ENCODE measurements at regions not wholly inside any gene's neighbourhood (a gene's known extent, or its start where the extent isn't known, plus 50 kb on each side); places are given as distances from the start of the nearest gene placed in this dataset.

DNA sequence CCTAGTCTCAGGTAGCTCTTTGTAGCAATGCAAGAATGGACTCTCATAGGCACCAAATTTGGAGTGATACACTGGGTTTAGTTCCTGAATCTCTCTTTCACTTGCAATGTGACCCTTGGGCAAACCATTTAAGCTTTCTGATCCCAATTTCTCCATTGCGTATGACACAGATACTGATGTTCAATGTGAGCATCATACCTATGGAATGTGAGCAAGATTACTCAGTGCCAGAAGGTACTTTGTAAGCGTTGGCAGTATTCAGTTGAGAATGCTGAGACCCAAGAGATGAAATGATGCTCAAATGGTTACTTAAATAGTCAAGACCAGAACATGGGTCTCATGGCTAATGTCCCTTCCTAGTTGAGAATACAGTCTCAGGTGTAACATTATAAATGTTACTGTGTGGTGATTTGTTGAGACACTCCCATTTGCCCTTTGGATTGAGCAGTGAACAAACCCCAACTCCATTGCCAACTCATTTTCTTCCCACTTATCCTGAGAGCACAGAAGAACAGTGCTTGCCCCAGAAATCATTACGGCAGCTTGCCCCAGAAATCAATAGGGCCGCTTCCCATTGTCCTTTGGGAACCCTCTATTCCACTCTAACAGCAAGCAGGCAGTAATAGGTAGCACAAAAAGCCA lies 134.1 kb downstream of the SOX9 start:
- TF ChIP-seq, protein P1, sequence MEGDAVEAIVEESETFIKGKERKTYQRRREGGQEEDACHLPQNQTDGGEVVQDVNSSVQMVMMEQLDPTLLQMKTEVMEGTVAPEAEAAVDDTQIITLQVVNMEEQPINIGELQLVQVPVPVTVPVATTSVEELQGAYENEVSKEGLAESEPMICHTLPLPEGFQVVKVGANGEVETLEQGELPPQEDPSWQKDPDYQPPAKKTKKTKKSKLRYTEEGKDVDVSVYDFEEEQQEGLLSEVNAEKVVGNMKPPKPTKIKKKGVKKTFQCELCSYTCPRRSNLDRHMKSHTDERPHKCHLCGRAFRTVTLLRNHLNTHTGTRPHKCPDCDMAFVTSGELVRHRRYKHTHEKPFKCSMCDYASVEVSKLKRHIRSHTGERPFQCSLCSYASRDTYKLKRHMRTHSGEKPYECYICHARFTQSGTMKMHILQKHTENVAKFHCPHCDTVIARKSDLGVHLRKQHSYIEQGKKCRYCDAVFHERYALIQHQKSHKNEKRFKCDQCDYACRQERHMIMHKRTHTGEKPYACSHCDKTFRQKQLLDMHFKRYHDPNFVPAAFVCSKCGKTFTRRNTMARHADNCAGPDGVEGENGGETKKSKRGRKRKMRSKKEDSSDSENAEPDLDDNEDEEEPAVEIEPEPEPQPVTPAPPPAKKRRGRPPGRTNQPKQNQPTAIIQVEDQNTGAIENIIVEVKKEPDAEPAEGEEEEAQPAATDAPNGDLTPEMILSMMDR (IDR thresholded peaks at IDR 0.05) = no peak
- TF ChIP-seq POLR2A (IDR thresholded peaks at IDR 0.05) = no peak
- Histone ChIP-seq H3K27ac (no peak overlapping the region), H3K4me3 (no peak overlapping the region), H3K4me1 (no peaks in the 10 kb centered on the region), H3K27me3 (no peaks in the 10 kb centered on the region), H3K36me3 (ENCODE audit: low read depth, missing control alignments) (no peaks in the 10 kb centered on the region), H3K9me3 (no peaks in the 10 kb centered on the region)
- WGBS, 2 donors = 96 to 97% methylated on average over 4 of the region's 4 CpGs
- no peak for DNase-seq
- intact Hi-C loops (cut with DNase I; ENCODE audit: low total_unique reads) = no loop called here

DNA sequence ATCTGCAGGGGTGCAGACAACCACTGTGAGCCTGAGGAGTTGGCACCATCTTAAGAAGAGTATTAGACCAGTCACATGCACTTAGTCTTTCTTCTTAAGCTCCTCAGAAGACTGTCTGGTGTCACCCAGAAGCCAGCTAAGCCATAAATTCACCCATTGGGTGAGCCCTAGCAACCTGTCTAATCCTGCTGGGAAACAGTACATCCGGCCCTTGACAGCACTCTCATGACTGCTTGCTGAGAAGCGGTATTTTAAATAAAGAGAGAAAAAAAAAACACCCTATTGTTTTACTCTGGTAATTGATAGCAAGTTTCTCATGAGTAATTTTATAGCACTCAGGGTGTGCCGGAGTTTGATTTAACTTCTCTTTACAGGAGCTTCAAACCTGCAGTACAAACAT lies 134.7 kb downstream of the SOX9 start:
- H3K36me3 ChIP-seq (ENCODE audit: low read depth, missing control alignments) = no peaks in the 10 kb centered on the region
- no peaks in the 10 kb centered on the region for H3K9me3 ChIP-seq
- TF ChIP-seq, protein P1 (IDR thresholded peaks at IDR 0.05) = no peak
- no peak for TF ChIP-seq POLR2A (IDR thresholded peaks at IDR 0.05)
- H3K27ac ChIP-seq = no peak overlapping the region
- intact Hi-C loops (cut with DNase I; ENCODE audit: low total_unique reads) = no loop called here
- H3K4me3 ChIP-seq = no peak overlapping the region
- WGBS, 2 donors = 94 to 95% methylated on average over 3 of the region's 3 CpGs
- no peaks in the 10 kb centered on the region for H3K4me1 ChIP-seq
- no peak for DNase-seq
- H3K27me3 ChIP-seq = no peaks in the 10 kb centered on the region

DNA sequence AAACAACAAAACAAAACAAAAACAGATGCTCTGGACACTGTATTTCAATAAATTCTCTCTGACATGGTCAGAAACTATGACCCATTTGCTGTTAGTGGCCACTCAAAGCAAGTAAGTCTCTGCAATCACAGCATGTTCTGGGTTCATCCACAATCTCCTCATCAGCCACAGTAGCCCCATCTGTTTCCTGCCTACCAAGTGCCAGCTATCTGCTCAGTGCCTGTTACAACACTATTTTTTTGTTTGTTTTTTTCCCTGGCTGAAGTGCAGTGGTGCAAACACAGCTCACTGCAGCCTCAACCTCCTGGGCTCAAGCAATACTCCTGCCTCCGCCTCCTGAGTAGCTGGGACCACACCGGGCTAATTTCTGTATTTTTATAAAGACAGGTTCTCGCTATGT lies 137.9 kb downstream of the SOX9 start:
- Histone ChIP-seq H3K4me1 (no peaks in the 10 kb centered on the region), H3K27me3 (no peaks in the 10 kb centered on the region), H3K9me3 (no peaks in the 10 kb centered on the region), H3K27ac (no peak overlapping the region), H3K36me3 (ENCODE audit: low read depth, missing control alignments) (no peaks in the 10 kb centered on the region), H3K4me3 (no peak overlapping the region)
- intact Hi-C loops (cut with DNase I; ENCODE audit: low total_unique reads) = no loop called here
- TF ChIP-seq, protein P1 (IDR thresholded peaks at IDR 0.05) = no peak
- no peak for TF ChIP-seq POLR2A (IDR thresholded peaks at IDR 0.05)
- WGBS, 2 donors = 87 to 91% methylated on average over 3 of the region's 3 CpGs
- DNase-seq = no peak

DNA sequence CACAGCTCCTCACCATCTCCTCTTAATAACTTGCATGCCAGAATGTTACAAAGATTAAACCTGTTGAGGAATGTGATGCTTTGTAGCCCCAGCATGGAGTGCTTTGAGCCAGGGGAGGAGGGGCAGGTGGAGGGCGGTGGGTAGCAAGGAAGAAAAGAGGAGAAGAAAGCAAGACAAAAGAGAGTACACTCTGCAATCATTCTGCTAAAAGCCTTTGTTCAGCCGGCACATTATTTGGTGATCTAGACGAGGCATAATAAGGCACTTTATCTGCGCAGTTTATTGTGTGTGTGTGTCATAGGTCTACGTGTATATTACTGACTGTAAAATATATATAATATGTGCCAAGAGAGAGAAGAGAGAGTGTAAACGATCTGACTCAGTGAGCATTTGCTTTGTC lies 139.1 kb downstream of the SOX9 start:
- intact Hi-C loops (cut with DNase I; ENCODE audit: low total_unique reads) = no loop called here
- TF ChIP-seq, protein P1 (IDR thresholded peaks at IDR 0.05) = no peak
- no peak for TF ChIP-seq POLR2A (IDR thresholded peaks at IDR 0.05)
- H3K4me3 ChIP-seq = no peak overlapping the region
- no peaks in the 10 kb centered on the region for H3K9me3 ChIP-seq
- WGBS, 2 donors = 74 to 82% methylated on average over 6 of the region's 6 CpGs
- H3K27ac ChIP-seq = no peak overlapping the region
- H3K4me1 ChIP-seq = no peaks in the 10 kb centered on the region
- DNase-seq = no peak
- H3K27me3 ChIP-seq = no peaks in the 10 kb centered on the region
- H3K36me3 ChIP-seq (ENCODE audit: low read depth, missing control alignments) = no peaks in the 10 kb centered on the region

DNA sequence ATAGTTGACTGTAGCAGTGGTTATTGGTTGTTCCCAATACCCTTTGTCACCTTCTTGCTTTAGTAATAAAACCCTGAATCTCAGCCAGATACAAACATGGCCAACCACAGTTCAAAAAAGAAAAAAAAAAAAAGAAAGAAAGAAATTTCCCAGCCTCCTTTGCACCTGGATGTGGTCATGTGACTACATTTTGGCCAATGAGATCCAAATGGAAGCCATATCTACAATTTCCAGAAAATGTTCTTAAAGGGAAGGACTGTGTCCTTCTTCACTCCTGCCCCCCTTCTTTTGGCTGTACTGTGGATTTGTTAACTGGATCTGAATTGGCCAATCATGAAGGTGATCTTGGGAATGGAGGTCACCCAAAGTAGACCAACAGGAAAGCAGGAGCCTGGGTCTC lies 141.9 kb downstream of the SOX9 start:
- Histone ChIP-seq H3K36me3 (ENCODE audit: low read depth, missing control alignments) (no peaks in the 10 kb centered on the region), H3K27ac (no peak overlapping the region), H3K27me3 (no peaks in the 10 kb centered on the region), H3K9me3 (no peaks in the 10 kb centered on the region), H3K4me3 (no peak overlapping the region), H3K4me1 (no peaks in the 10 kb centered on the region)
- no peak for TF ChIP-seq POLR2A (IDR thresholded peaks at IDR 0.05)
- TF ChIP-seq, protein P1 (IDR thresholded peaks at IDR 0.05) = no peak
- DNase-seq = no peak
- intact Hi-C loops (cut with DNase I; ENCODE audit: low total_unique reads) = no loop called here

Measured in testis (tissue), 2 donors.